GM21529 (cell line): ENCODE measurements at regions not wholly inside any gene's neighbourhood (a gene's known extent, or its start where the extent isn't known, plus 50 kb on each side); places are given as distances from the start of the nearest gene placed in this dataset.
"Not testable (repeated sequence)": the region's sequence is repeated elsewhere in the genome, so short reads cannot be mapped to it uniquely, and the experiment has no call there.

Source experiments
- ATAC-seq: cut with Tn5 transposase; IDR thresholded peaks from one replicate; pipeline ENCODE4 v1.9.1; 2021; ENCODE audit not compliant: unreplicated experiment

DNA sequence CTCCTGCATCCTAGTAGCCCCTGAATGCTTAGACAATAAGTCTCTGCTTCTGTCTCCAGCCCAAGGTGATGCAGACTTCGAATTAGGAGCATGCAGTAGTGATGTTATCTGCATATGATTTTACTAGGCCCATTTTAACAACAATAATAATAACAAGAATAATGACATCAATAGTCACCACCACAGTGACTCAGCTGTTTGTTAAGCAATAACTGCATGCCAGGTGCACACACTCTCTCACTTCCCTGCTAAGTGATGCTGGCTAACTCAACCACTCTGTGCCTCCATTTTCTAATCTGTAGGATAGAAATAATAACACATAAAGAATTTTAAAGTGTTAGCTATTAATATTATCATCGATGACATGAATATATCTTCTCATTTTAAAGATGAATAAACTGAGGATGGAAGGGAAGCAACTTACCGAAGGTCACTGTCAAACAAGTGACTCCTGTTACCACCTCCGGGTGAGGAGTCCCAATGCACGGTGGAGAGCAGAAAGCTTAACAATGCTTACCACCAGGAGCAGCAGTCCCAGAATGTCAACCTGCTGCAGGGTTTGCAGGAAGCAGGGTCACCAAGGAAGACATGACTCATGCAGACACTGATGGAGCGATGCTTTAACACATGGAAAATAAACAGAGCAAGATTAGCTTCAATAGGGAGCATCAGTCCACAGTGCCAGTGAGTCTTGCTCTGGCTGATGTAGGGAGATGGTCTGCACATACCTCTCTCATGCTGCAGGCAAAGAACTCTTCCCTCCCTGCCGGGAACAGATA is 290.2 kb downstream of the SPATA17 start:
- ATAC-seq: no peak

DNA sequence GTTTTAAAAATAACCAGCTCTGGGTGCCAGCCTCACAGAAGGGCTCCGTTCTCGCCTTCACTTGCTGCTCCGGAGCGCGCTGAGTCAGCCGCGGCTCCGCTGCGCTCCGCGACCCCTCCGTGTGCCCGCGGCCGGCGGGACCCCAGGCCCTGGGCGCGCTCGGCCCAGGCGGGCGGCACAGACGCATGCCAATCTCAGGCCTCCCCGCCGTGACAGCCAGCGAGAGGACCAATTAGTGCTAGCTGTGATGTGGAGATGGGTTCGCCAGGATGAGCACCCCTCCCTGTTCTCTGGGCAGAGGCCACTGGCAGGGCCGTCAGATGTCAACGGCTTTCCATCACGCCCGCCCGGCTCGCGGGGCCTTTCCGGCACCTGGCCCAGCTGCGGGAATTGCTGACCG is 293.8 kb downstream of the SPATA17 start:
- no peak for ATAC-seq

- ATAC-seq: no peak
Measured at GRCh38 chr1:217929213-217929885, 298.2 kb downstream of the SPATA17 start.

DNA sequence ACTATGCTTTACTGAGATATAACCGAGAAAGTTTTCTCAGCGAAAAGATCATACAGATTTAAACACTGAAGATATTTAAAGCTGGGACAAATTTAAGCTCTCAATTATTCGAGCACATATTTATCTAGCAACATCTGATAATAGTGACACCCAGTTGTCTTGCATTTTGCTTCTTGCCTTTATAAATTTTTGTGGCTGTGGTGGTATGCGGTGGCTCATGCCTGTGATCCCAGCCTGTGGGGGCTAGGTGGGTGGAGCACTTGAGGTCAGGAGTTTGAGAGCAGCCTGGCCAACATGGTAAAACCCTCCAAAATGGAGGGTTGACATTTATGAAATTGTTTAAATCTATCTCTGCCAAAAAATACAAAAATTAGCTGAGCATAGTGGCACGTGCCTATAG is 312.2 kb downstream of the SPATA17 start:
- ATAC-seq: no peak

DNA sequence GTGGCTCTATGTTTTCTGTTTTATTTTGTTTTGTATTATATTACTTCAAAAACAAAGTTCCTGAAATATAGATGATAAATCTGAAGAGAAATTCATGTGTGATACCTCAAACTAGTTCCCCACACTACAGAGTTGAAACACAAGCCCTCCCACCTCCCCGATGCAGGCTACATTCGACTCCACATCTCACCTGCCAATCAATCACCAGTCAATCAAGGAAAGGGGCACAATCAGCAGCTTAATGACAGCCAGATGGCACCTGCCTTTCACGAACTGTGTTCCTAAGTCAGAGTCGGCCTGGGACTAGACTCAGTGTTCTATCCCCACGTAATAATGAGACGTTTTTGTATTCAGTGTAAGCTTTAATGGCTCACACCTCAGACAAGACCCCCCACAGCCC is 313.4 kb downstream of the SPATA17 start:
- ATAC-seq: no peak

DNA sequence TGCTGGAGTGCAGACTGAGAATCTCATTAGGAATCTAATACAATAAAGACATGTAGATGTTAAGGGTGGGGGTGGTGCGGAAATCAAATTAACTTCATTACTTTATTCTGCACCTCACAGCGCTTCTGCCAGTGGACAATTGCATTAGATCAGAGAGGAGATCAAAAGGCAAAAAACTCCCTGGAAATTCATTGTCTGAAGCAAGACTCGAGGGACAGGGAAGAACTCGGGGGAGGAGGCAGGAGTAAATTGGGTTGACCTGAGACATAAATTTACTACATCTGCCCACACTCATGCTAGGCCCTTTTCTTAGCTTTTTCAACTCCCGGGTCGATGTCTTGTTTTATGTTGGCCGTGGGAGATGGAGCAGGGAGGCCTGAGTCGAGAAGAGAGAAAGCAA is 315.4 kb downstream of the SPATA17 start:
- no peak for ATAC-seq

- ATAC-seq: no peak
Measured at GRCh38 chr1:217948741-217949140, 317.6 kb downstream of the SPATA17 start.

GRCh38 chr1:217953330-217953729 is 322.2 kb downstream of the SPATA17 start:
- ATAC-seq: no peak

DNA sequence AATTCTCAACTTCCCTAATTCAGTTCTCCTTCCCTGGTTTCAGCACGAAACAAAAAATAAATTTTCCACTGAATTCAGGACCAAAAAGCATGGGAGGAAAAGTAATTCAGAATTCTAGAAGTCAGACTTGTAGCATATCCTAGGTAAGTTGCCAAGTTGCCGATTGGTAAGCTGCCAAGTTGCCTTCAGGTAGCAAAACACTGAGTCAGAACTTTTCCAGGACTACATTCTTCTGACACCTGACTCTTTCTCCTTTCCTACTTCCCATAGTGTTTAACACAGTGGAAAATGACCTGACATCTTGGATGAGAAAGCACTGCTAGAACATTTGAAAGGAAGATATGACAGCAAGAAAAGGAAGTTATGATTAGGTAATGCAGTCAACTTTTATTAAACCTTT is 322.8 kb downstream of the SPATA17 start:
- no peak for ATAC-seq

- no peak for ATAC-seq
Measured at GRCh38 chr1:217955723-217956122, 324.6 kb downstream of the SPATA17 start.

DNA sequence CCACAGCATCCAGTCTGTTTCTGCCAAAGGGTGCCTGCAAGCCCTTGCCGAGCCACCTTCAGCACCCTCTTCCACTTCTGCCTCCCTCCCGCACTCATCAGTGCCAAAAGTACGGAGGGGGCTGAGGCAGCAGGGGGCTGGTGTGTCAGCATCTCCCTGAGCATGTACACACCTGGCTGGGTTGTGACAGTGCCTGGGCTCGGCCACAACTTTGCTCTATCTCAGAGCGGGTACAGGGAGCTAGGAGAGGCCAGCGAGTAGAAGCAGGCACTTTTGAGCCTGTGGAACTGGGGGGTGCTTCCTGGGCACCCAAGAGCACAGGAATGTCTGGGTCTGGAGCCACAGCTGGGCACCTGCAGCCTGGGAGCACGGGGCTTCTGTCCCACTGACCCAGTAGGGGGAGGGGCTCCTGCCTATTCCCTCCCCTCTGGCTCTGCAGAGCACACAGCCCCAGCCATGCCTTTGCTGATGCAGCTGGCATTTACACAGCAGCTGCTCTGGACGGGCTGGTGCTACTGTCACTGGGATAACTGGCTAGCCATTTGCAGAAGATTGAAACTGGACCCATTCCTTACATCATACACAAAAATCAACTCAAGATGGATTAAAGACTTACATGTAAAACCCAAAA is 319.8 kb upstream of the RRP15 start:
- ATAC-seq: no peak

- no peak for ATAC-seq
Measured at GRCh38 chr1:217968085-217968484, 317.0 kb upstream of the RRP15 start.

- no peak for ATAC-seq
Measured at GRCh38 chr1:217969428-217969827, 315.7 kb upstream of the RRP15 start.

- ATAC-seq: no peak
Measured at GRCh38 chr1:217977943-217978342, 307.1 kb upstream of the RRP15 start.

DNA sequence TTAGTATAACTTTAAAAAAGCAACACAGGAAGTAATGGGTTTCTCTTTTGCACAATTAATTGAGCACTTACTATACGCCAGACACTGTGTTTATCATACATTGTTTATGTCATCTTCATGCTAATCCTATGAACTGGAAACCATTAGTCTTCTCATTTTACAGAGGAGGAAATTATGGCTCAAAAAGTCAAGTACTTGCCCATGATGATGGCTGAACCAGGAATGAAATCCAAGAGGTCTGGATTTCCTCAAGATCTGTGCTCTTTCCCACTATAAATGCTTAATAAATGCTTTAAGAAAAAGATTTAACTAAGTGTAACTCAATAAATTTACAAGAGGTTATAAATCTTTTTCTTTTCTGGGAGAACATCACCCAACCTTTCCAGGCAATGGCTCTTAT is 303.7 kb upstream of the RRP15 start:
- no peak for ATAC-seq

DNA sequence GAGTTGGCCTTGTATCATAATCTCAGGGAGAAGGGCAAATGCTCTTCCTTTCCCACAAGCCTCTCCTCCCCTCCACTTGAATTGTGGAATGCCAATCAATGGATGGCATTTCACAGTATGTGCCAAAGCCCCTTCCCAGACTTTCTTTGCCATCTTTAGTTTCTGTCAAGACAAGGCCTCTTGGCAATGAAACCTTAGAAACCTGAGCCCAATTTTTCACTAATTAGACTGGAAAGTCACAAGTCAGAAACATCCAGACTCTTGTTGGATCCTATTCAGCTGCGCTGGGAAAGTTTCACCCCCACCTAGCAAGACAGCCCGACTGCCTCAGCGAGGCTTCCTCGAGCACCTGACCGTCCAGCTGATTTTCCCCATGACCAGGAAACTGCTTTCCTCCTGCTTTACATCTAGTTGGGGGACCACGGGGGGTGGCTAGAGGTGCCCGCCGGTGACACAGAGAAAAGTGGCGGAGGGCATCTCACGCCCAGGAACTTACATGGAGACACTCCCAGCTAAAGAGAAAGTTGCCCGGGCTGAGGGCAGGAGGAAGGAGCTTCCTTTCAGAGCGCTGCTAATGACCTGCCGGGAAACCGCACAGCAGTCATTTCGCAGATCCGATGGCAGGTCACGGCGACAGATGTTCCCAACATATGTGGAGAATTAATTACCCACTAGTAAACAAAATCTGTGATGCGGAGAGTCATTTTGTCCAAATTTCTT is 302.6 kb upstream of the RRP15 start:
- ATAC-seq: no peak

GRCh38 chr1:217983051-217983375 is 302.1 kb upstream of the RRP15 start:
- no peak for ATAC-seq

- ATAC-seq: no peak
Measured at GRCh38 chr1:217985641-217986040, 299.5 kb upstream of the RRP15 start.

- no peak for ATAC-seq
Measured at GRCh38 chr1:217989510-217989909, 295.6 kb upstream of the RRP15 start.

DNA sequence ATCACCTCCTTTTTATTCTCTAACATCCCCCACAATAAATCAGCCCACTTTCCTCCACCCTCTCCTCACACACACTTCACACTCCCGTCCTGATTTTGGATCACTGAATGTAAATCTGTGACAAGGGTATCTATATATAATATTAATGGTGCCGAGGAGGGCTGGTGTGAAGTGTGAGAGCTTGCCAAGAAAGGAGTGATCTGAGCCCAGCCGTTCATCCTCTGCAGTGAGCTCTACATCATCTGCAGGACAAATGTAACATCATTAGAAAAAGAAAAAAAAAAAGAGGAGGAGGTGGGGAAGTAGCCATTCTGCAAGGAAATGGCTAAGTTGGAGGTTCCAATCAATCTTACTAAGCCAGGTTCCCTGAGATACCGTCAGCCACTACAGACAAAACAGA is 291.7 kb upstream of the RRP15 start:
- ATAC-seq: no peak

- not testable (repeated sequence) for ATAC-seq
Measured at GRCh38 chr1:218008296-218008695, 276.8 kb upstream of the RRP15 start.

GRCh38 chr1:218015106-218015505 is 270.0 kb upstream of the RRP15 start:
- ATAC-seq: not testable (repeated sequence)
